ENCODE measurements at regions not wholly inside any gene's neighbourhood (a gene's known extent, or its start where the extent isn't known, plus 50 kb on each side); places are given as distances from the start of the nearest gene placed in this dataset.

DNA sequence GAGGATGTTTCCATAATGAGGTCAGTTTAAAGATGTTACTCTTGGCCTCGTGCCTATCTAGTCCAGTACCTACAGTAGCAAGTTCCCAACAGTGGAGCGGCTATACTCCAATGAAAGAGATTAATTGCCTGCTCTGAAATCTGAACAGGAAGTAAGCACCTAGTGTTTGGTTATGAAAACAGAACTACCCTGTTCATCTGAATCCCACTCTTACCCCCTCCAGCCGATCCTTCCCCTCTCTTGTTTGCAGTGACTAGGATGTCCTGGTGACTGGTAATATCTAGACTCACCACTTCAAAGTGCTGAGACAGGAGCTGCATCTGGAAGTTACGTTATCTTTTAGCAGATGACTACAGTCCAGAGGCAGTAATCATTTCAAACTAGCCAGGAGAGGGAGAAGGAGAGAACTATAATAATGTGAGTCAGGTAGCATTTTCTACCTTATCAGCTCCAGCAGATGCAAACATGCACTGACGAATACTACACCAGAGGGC is 666.7 kb upstream of the NRP1 start:
- TF ChIP-seq, protein P1, sequence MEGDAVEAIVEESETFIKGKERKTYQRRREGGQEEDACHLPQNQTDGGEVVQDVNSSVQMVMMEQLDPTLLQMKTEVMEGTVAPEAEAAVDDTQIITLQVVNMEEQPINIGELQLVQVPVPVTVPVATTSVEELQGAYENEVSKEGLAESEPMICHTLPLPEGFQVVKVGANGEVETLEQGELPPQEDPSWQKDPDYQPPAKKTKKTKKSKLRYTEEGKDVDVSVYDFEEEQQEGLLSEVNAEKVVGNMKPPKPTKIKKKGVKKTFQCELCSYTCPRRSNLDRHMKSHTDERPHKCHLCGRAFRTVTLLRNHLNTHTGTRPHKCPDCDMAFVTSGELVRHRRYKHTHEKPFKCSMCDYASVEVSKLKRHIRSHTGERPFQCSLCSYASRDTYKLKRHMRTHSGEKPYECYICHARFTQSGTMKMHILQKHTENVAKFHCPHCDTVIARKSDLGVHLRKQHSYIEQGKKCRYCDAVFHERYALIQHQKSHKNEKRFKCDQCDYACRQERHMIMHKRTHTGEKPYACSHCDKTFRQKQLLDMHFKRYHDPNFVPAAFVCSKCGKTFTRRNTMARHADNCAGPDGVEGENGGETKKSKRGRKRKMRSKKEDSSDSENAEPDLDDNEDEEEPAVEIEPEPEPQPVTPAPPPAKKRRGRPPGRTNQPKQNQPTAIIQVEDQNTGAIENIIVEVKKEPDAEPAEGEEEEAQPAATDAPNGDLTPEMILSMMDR (IDR thresholded peaks at IDR 0.05), result no peak
- TF ChIP-seq ZFX (IDR thresholded peaks at IDR 0.05; ENCODE audit: borderline replicate concordance), result no peak
- no peak overlapping the region for H3K27ac ChIP-seq

DNA sequence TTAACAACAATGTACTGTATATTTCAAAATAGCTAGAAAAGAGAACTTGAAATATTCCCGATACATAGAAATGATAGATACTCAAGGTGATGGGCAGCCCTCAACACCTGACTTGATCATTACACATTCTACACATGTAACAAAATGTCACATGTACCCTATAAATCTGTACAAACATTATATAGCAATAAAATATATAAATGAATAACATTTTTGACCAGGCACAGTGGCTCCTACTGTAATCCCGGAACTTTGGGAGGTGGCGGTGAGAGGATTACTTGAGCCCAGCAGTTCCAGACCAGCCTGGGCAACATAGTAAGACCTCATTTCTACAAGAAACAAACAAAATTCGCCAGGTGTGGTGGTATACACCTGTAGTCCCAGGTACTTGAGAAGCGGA is 659.5 kb upstream of the NRP1 start:
- TF ChIP-seq, protein P1 (IDR thresholded peaks at IDR 0.05), result no peak
- no peak for TF ChIP-seq ZFX (IDR thresholded peaks at IDR 0.05; ENCODE audit: borderline replicate concordance)
- H3K27ac ChIP-seq, result no peak overlapping the region

- no peak overlapping the region for H3K27ac ChIP-seq
- TF ChIP-seq ZFX (IDR thresholded peaks at IDR 0.05; ENCODE audit: borderline replicate concordance), result no peak
- TF ChIP-seq, protein P1 (IDR thresholded peaks at IDR 0.05), result no peak
Measured at GRCh38 chr10:33991924-33992323, 657.5 kb upstream of the NRP1 start.

DNA sequence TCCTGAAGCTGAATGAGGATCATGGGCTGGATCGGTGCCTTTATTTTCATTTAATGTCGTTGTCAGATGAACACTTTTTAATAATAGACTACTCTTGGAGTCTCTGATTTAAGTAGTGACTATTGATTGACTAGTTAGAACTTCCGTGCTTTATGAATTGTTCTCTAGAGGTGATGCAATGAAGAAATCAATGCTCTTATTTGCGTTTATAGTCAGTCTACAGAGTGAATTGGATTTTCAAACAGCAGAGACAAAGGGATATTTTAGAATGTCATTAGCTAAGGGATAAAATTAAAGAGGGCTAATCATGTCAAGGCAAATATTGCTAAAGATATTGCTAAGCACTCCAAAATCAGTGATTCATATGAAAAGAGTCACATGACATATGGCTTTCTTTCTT is 652.0 kb upstream of the NRP1 start:
- H3K27ac ChIP-seq, result no peak overlapping the region

GRCh38 chr10:33986016-33986415 is 651.5 kb upstream of the NRP1 start:
- H3K27ac ChIP-seq, result no peak overlapping the region
- TF ChIP-seq, protein P1 (IDR thresholded peaks at IDR 0.05), result no peak
- TF ChIP-seq ZFX (IDR thresholded peaks at IDR 0.05; ENCODE audit: borderline replicate concordance), result no peak

More for the DNA sequence above, 652.0 kb upstream of the NRP1 start:
- no peak for TF ChIP-seq ZFX (IDR thresholded peaks at IDR 0.05; ENCODE audit: borderline replicate concordance)
- TF ChIP-seq, protein P1 (IDR thresholded peaks at IDR 0.05), result no peak

DNA sequence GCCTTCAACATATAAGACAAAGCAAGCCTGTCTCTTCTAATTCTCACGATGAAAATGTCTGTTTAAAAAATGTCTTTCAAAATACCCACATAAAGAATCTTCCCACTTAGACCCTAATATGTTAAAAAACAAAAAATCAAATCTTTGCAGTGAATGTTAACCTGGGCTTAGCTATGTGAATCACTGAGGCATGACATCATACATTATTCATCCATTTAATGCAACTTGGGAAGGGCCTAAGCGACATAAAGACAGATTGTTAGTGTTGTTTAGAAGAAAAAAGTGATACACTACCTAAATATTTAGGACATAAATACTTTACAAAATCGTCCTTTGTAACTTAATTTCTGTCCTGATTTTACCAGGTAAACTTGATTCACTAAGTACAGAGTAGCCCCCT is 648.5 kb upstream of the NRP1 start:
- TF ChIP-seq ZFX (IDR thresholded peaks at IDR 0.05; ENCODE audit: borderline replicate concordance), result no peak
- TF ChIP-seq, protein P1 (IDR thresholded peaks at IDR 0.05), result no peak
- no peak overlapping the region for H3K27ac ChIP-seq

- no peak for TF ChIP-seq ZFX (IDR thresholded peaks at IDR 0.05; ENCODE audit: borderline replicate concordance)
- TF ChIP-seq, protein P1 (IDR thresholded peaks at IDR 0.05), result no peak
- H3K27ac ChIP-seq, result no peak overlapping the region
Measured at GRCh38 chr10:33981301-33981700, 646.8 kb upstream of the NRP1 start.
